Mesothelial cell of epicardium (in vitro differentiated cells): ENCODE measurements at regions not wholly inside any gene's neighbourhood (a gene's known extent, or its start where the extent isn't known, plus 50 kb on each side); places are given as distances from the start of the nearest gene placed in this dataset.

Experiments
- DNase-seq, 2 experiments: peaks; one replicate each; pipeline ENCODE4 v3.0.0; 2021; ENCODE audit warnings: low spot score in 2 of 2; ENCODE audit not compliant: unreplicated experiment in 2 of 2
- H3K27ac Mint-ChIP-seq: 2 replicates; pipeline ENCODE4 v1.8.0; 2021; ENCODE audit warnings: mixed read lengths
- H3K27me3 Mint-ChIP-seq: 2 replicates; pipeline ENCODE4 v1.8.0; 2021; ENCODE audit warnings: low read depth, mixed read lengths
- H3K36me3 Mint-ChIP-seq: 2 replicates; pipeline ENCODE4 v1.8.0; 2021; ENCODE audit warnings: mixed read lengths
- H3K4me1 Mint-ChIP-seq: 2 replicates; pipeline ENCODE4 v1.8.0; 2021; ENCODE audit warnings: mixed read lengths
- H3K4me3 Mint-ChIP-seq: 2 replicates; pipeline ENCODE4 v1.8.0; 2021; ENCODE audit warnings: mild to moderate bottlenecking, moderate library complexity, mixed read lengths
- H3K9me3 Mint-ChIP-seq: 2 replicates; pipeline ENCODE4 v1.8.0; 2021; ENCODE audit warnings: mixed read lengths
- CTCF ChIP-seq: fragments of 200-600 bp; sonication (generic); IDR thresholded peaks from one replicate; pipeline ENCODE4 v1.5.0; 2021; ENCODE audit warnings: antibody characterized with exemption; ENCODE audit not compliant: unreplicated experiment

- DNase-seq = peak in 1 of 2 experiments; percentile 41
- no peak overlapping the region for H3K4me3 Mint-ChIP-seq
- H3K4me1 Mint-ChIP-seq = peaks cover 19% of the 10 kb centered on the region
- no peak overlapping the region for H3K27ac Mint-ChIP-seq
- no peaks in the 10 kb centered on the region for H3K9me3 Mint-ChIP-seq
- H3K36me3 Mint-ChIP-seq = no peaks in the 10 kb centered on the region
- TF ChIP-seq CTCF = peak; percentile 58
- H3K27me3 Mint-ChIP-seq = peaks cover 5% of the 10 kb centered on the region
Measured at GRCh38 chr2:164061129-164061746, 325.4 kb upstream of the FIGN start.

DNA sequence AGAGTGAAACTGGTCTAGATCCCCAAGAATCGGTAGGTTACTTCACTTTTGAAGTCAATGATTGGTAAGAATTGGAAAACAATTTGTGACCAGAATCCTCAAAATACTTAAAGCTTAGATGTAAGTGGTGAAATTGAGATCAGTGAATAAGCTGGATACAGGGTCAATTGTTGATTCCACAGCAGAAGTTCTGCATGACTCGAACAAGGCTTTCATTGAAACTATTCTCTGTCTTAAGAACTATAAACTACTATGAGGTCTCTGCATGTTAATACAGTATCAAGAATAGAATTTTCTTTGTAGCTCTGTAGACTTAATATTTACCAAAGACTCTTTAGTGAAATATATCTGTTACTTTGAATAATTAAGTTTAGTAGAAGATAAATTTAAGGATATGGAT lies 324.2 kb upstream of the FIGN start:
- Mint-ChIP-seq H3K27me3 (peaks cover 5% of the 10 kb centered on the region), H3K27ac (no peak overlapping the region), H3K4me1 (peaks cover 17% of the 10 kb centered on the region), H3K36me3 (no peaks in the 10 kb centered on the region), H3K4me3 (no peak overlapping the region), H3K9me3 (no peaks in the 10 kb centered on the region)
- TF ChIP-seq CTCF = no peak
- no peak for DNase-seq

DNA sequence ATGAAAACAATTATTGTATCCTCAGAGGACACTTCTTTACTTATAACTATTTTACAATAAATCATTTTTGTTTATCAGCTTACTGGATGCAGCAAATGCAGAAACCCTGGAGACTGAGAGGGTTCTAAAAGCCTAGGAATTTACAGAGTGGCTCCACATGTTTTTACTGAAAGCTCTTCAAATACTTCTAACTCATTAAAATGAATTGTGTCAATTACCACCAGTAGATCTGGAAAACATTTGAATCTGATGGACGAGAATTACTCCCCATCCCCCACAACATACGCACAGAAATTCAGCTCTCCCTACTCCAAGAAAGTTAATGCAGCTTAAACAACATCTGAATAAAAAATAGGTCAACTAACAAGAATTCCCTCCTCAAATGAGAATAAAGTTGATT lies 319.8 kb upstream of the FIGN start:
- no peak for DNase-seq
- Mint-ChIP-seq H3K36me3 (no peaks in the 10 kb centered on the region), H3K9me3 (no peaks in the 10 kb centered on the region), H3K27me3 (peaks cover 5% of the 10 kb centered on the region), H3K4me3 (no peak overlapping the region), H3K27ac (no peak overlapping the region), H3K4me1 (peaks cover 27% of the 10 kb centered on the region)
- no peak for TF ChIP-seq CTCF

- Mint-ChIP-seq H3K4me3 (no peak overlapping the region), H3K27ac (no peak overlapping the region), H3K4me1 (peaks cover 27% of the 10 kb centered on the region), H3K27me3 (peaks cover 3% of the 10 kb centered on the region), H3K36me3 (no peaks in the 10 kb centered on the region), H3K9me3 (no peaks in the 10 kb centered on the region)
- no peak for DNase-seq
- TF ChIP-seq CTCF = no peak
Measured at GRCh38 chr2:164054651-164055050, 318.8 kb upstream of the FIGN start.

DNA sequence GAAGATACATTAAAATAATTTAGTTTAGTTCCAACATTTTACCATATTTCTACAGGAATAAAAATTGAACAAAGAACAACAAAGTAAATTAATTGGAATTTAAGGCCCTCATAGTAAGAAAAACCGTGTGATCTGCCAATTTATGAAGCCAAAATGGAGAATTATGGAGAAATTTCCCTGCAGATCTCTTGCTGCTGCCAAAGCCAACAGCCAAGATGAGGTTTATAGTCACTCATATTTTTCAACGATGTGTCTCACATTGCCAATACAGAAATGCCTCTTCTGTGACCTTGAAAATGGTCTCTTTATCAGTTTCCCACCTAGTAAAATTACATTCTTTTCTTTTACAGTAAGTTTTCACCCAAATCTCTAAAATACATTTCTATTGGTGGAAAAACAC lies 317.2 kb upstream of the FIGN start:
- Mint-ChIP-seq H3K4me3 (no peak overlapping the region), H3K27ac (no peak overlapping the region), H3K36me3 (no peaks in the 10 kb centered on the region), H3K27me3 (no peaks in the 10 kb centered on the region), H3K9me3 (peaks cover 8% of the 10 kb centered on the region), H3K4me1 (peaks cover 27% of the 10 kb centered on the region)
- no peak for TF ChIP-seq CTCF
- no peak for DNase-seq

DNA sequence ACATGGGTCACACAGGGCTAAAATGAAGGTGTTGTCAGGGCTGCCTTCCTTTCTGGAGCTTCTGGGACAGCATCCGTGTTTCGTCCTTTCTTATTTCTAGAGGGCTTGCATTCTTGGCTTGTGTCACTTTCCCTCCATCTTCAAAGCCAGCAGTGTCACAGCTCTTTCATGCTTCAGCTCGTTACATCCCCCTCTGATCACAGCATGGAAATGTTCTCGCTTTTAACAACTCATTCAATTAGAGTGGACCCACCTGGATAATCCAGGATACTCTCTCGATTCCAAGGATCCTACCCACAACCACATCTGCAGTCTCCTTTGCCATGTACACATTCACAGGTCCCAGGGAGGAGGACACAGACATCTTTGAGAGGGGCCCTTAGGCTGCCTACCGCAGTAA lies 316.2 kb upstream of the FIGN start:
- no peak for DNase-seq
- Mint-ChIP-seq H3K27ac (no peak overlapping the region), H3K36me3 (no peaks in the 10 kb centered on the region), H3K4me3 (no peak overlapping the region), H3K4me1 (peaks cover 27% of the 10 kb centered on the region), H3K27me3 (no peaks in the 10 kb centered on the region), H3K9me3 (peaks cover 11% of the 10 kb centered on the region)
- TF ChIP-seq CTCF = no peak
